PFSK-1 (cell line): ENCODE measurements at regions not wholly inside any gene's neighbourhood (a gene's known extent, or its start where the extent isn't known, plus 50 kb on each side); places are given as distances from the start of the nearest gene placed in this dataset.

ENCODE experiments used
- FOXP2 ChIP-seq: optimal IDR thresholded peaks from 2 replicates; pipeline ENCODE3; 2011; ENCODE audit warnings: borderline replicate concordance, control low read depth, inconsistent platforms; ENCODE audit not compliant: insufficient read depth; ENCODE audit errors: extremely low read length, extremely low read depth
- POLR2AphosphoS5 ChIP-seq: IDR thresholded peaks from 2 replicates; pipeline ENCODE4 v1.6.1; 2012; ENCODE audit warnings: low read depth, mild to moderate bottlenecking, control low read depth, low read length, moderate library complexity
- SIN3A ChIP-seq: IDR thresholded peaks from 2 replicates; pipeline ENCODE4 v1.6.1; 2012; ENCODE audit warnings: mild to moderate bottlenecking, low read length, moderate library complexity, borderline replicate concordance; ENCODE audit not compliant: insufficient read depth
- TAF1 ChIP-seq: IDR thresholded peaks from 2 replicates; pipeline ENCODE4 v1.6.1; 2012; ENCODE audit warnings: low read length, control low read depth, borderline replicate concordance; ENCODE audit not compliant: insufficient read depth
- TF ChIP-seq, protein P1 (sequence below), 2 experiments: IDR thresholded peaks; 2 replicates each; pipeline versions ENCODE4 v1.6.1 to v1.8.0; 2011 to 2012; ENCODE audit warnings: low read depth in 2 of 2, low read length in 2 of 2, control low read depth in 1 of 2, inconsistent platforms in 1 of 2, mild to moderate bottlenecking in 1 of 2, moderate library complexity in 1 of 2; ENCODE audit not compliant: insufficient read depth in 1 of 2

DNA sequence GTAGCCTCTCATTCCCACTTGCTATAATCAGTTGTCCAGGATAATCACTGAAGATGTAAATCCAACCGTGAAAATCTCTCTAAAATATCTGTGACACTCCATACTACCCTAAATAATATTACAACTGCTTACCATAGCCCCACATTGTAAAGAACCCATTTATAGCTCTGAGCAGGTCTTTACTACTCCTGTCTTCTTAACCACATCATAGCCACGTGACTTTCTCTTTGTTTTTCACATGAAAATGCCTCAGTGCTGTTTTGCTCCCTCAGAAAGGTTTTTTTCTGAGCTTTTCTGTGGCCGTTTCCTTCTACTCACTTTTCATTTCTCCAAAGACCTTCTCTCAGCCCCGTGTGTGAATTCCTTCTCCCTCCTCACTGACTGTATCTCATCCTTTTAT is 662.2 kb upstream of the ADARB2 start:
- TF ChIP-seq SIN3A = no peak
- TF ChIP-seq, protein P1, sequence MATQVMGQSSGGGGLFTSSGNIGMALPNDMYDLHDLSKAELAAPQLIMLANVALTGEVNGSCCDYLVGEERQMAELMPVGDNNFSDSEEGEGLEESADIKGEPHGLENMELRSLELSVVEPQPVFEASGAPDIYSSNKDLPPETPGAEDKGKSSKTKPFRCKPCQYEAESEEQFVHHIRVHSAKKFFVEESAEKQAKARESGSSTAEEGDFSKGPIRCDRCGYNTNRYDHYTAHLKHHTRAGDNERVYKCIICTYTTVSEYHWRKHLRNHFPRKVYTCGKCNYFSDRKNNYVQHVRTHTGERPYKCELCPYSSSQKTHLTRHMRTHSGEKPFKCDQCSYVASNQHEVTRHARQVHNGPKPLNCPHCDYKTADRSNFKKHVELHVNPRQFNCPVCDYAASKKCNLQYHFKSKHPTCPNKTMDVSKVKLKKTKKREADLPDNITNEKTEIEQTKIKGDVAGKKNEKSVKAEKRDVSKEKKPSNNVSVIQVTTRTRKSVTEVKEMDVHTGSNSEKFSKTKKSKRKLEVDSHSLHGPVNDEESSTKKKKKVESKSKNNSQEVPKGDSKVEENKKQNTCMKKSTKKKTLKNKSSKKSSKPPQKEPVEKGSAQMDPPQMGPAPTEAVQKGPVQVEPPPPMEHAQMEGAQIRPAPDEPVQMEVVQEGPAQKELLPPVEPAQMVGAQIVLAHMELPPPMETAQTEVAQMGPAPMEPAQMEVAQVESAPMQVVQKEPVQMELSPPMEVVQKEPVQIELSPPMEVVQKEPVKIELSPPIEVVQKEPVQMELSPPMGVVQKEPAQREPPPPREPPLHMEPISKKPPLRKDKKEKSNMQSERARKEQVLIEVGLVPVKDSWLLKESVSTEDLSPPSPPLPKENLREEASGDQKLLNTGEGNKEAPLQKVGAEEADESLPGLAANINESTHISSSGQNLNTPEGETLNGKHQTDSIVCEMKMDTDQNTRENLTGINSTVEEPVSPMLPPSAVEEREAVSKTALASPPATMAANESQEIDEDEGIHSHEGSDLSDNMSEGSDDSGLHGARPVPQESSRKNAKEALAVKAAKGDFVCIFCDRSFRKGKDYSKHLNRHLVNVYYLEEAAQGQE (IDR thresholded peaks at IDR 0.05; ENCODE audit: insufficient read depth in 1 of 2, low read depth in 2 of 2, low read length in 2 of 2) = no peak
- no peak for TF ChIP-seq POLR2AphosphoS5
- TF ChIP-seq TAF1 = no peak
- TF ChIP-seq FOXP2 = no peak
